Stimulated activated naive CD8-positive, alpha-beta T cell treated with anti-CD3 and anti-CD28 coated beads, Interleukin-15, amount 100 ng/mL, for 72 hours (primary cell): ENCODE measurements at regions not wholly inside any gene's neighbourhood (a gene's known extent, or its start where the extent isn't known, plus 50 kb on each side); places are given as distances from the start of the nearest gene placed in this dataset.

Source experiments
- ATAC-seq: fragments of 150-1000 bp; cut with Tn5 transposase; 2 replicates; pipeline ENCODE4 v1.10.0; 2021; ENCODE audit warnings: mild to moderate bottlenecking, moderate library complexity
- DNase-seq, 2 donors: peaks; one replicate each; pipeline ENCODE4 v3.0.0; 2021 to 2022
- H3K27ac Mint-ChIP-seq, 2 donors: one replicate each; pipeline ENCODE4 v1.8.0; 2022; ENCODE audit warnings: mild to moderate bottlenecking in 2 of 2, mixed read lengths in 2 of 2, moderate library complexity in 2 of 2
- H3K27me3 Mint-ChIP-seq: one replicate; pipeline ENCODE4 v1.8.0; 2022; ENCODE audit warnings: mixed read lengths
- H3K4me1 Mint-ChIP-seq: one replicate; pipeline ENCODE4 v1.8.0; 2022; ENCODE audit warnings: mild to moderate bottlenecking, mixed read lengths
- H3K4me3 Mint-ChIP-seq, 2 donors: one replicate each; pipeline ENCODE4 v1.8.0; 2022; ENCODE audit warnings: mild to moderate bottlenecking in 2 of 2, mixed read lengths in 2 of 2, moderate library complexity in 1 of 2
- H3K9me3 Mint-ChIP-seq, 2 donors: one replicate each; pipeline ENCODE4 v1.8.0; 2022; ENCODE audit warnings: mixed read lengths in 2 of 2

- Mint-ChIP-seq H3K27me3 (no peaks in the 10 kb centered on the region), H3K4me1 (no peaks in the 10 kb centered on the region), H3K9me3 (no peaks in the 10 kb centered on the region), H3K27ac (no peak overlapping the region), H3K4me3 (no peak overlapping the region)
- ATAC-seq (no peak), DNase-seq (no peak)
Measured at GRCh38 chr2:66896131-66896530, 461.2 kb downstream of the MEIS1 start.

DNA sequence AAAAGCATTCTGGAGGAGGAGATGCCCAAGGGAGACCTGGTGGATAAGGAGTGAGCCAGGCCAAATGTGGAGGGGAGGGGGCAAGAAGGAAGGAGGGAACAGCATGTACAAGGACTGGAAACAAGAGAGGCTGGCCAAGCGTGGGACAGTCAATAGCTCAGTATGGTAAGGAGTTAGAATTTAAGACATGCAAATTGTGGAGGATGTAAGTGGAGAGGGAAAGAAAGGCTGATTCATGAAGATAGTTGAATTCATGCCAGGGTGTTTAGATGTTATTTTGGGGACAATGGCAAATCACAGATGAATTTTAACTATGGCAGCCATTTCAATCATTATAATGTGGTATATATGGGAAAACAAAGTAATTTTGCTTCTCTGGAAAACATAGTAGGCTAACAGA lies 462.3 kb downstream of the MEIS1 start:
- no peak for DNase-seq
- ATAC-seq: no peak
- H3K4me3 Mint-ChIP-seq: no peak overlapping the region

GRCh38 chr2:66897691-66898150 lies 462.8 kb downstream of the MEIS1 start:
- no peaks in the 10 kb centered on the region for H3K27me3 Mint-ChIP-seq
- no peaks in the 10 kb centered on the region for H3K4me1 Mint-ChIP-seq
- no peak overlapping the region for H3K4me3 Mint-ChIP-seq
- H3K27ac Mint-ChIP-seq: no peak overlapping the region
- DNase-seq (no peak), ATAC-seq (no peak)
- H3K9me3 Mint-ChIP-seq: no peaks in the 10 kb centered on the region

More for the DNA sequence above, 462.3 kb downstream of the MEIS1 start:
- Mint-ChIP-seq H3K27ac (no peak overlapping the region), H3K4me1 (no peaks in the 10 kb centered on the region), H3K27me3 (no peaks in the 10 kb centered on the region), H3K9me3 (no peaks in the 10 kb centered on the region)

GRCh38 chr2:66899109-66899508 lies 464.2 kb downstream of the MEIS1 start:
- Mint-ChIP-seq H3K4me3 (no peak overlapping the region), H3K9me3 (peaks cover 0 to 8% of the 10 kb centered on the region in 2 donors), H3K27me3 (no peaks in the 10 kb centered on the region), H3K27ac (no peak overlapping the region), H3K4me1 (no peaks in the 10 kb centered on the region)
- DNase-seq (no peak), ATAC-seq (no peak)

GRCh38 chr2:66899648-66900047 lies 464.7 kb downstream of the MEIS1 start:
- Mint-ChIP-seq H3K27ac (no peak overlapping the region), H3K4me1 (no peaks in the 10 kb centered on the region), H3K27me3 (no peaks in the 10 kb centered on the region), H3K9me3 (peaks cover 0 to 8% of the 10 kb centered on the region in 2 donors), H3K4me3 (no peak overlapping the region)
- DNase-seq: no peak
- ATAC-seq: no peak

DNA sequence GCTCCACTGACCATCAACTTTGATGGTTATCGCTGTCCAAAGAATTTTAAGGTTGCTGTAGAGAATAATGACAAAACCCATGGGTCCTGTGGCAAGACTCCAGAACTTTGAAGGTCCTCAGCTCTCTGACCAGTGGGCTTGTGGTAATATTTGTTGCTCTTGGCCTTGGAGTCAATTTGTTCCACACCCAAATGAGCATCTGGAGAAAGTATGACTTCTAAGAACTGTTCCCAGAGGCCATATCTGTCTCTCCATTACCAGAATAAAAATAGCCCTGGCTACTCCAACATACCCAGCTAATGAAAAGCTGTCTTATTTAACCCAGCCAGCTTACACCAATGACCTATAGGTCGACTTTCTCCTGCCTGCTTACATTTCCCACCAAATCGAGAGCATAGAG lies 466.4 kb downstream of the MEIS1 start:
- Mint-ChIP-seq H3K27ac (no peak overlapping the region), H3K4me3 (no peak overlapping the region), H3K27me3 (no peaks in the 10 kb centered on the region), H3K4me1 (no peaks in the 10 kb centered on the region), H3K9me3 (peaks cover 0 to 8% of the 10 kb centered on the region in 2 donors)
- ATAC-seq (no peak), DNase-seq (no peak)

DNA sequence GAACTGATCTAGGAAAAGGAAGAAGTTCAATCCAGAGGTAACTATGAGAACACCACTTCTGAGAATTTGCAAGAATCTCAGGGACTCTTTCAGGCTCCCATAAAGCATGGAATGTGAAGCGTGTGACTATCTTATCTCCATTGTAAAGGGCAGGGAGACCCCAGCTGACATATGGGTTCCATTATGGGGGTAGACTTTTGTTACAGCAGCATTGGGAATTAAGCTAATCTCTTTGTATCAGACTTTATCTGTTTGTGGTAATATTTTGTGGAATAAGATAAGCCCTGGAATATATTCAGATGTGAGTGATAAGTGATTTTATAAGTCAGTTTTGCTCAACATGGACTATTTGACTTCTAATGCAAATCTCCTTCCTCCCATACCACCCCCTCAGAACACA lies 468.3 kb downstream of the MEIS1 start:
- no peaks in the 10 kb centered on the region for H3K4me1 Mint-ChIP-seq
- no peak overlapping the region for H3K4me3 Mint-ChIP-seq
- H3K9me3 Mint-ChIP-seq: peaks cover 0 to 8% of the 10 kb centered on the region in 2 donors
- H3K27ac Mint-ChIP-seq: no peak overlapping the region
- no peak for ATAC-seq
- no peaks in the 10 kb centered on the region for H3K27me3 Mint-ChIP-seq
- no peak for DNase-seq

DNA sequence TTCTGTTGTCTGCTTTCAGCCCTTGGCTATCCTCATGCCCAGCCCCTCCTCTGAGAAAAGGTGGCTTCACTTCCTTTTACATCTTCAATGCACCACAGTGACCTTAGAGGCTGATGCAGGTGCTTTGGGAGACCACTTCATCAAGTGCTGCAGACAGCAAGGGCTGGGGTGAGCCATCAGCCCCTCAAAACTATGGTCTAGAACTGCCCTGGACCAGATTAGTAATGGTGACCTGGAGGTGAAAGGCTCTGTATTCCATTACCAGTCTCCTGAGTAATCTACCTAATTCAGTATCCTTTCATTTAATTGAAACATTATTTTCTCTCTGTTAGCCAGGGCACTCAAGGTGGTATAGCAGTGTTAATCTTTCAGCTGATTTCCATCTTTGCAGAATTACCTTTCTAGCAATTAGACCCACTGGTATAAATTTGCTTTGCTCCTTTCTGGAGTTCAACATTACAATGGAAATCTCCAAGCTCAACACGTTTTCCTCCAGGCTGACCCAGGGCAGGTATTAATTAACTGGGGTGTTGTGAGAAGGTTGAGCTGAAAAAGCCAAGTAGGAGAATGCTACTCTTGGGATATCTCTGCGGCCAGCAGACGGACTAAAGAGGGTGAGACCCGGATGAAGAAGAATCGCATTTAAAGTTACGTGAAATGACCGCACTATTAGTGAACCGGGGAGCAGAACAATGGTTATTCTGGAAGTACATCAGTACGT lies 469.0 kb downstream of the MEIS1 start:
- Mint-ChIP-seq H3K27me3 (no peaks in the 10 kb centered on the region), H3K4me3 (no peak overlapping the region), H3K9me3 (peaks cover 0 to 8% of the 10 kb centered on the region in 2 donors), H3K27ac (no peak overlapping the region), H3K4me1 (no peaks in the 10 kb centered on the region)
- ATAC-seq: no peak
- no peak for DNase-seq

GRCh38 chr2:66915237-66915636 lies 480.3 kb downstream of the MEIS1 start:
- DNase-seq (no peak), ATAC-seq (no peak)
- no peaks in the 10 kb centered on the region for H3K4me1 Mint-ChIP-seq
- no peak overlapping the region for H3K27ac Mint-ChIP-seq
- H3K9me3 Mint-ChIP-seq: peaks cover 0 to 5% of the 10 kb centered on the region in 2 donors
- no peaks in the 10 kb centered on the region for H3K27me3 Mint-ChIP-seq
- no peak overlapping the region for H3K4me3 Mint-ChIP-seq

DNA sequence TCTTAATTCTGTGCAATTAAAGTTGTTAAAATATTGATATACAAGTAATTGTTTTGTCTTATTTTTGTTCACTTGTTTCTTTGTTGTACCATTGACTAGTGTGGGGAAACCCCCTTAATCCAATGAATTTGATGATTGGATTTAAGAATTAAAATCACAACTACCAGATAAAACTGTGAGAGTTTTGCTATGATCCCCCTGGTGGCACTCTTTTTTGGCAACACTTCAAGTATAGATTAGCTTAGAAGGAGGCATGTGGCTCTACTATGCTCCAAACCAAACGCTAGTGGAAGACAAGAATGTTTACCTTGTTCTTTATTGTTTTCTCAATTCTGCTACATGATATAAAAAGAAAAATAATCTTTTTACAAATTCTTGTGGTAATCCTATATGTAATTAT lies 477.8 kb upstream of the ETAA1 start:
- Mint-ChIP-seq H3K9me3 (peaks cover 0 to 8% of the 10 kb centered on the region in 2 donors), H3K4me3 (no peak overlapping the region), H3K27ac (no peak overlapping the region), H3K4me1 (no peaks in the 10 kb centered on the region), H3K27me3 (no peaks in the 10 kb centered on the region)
- no peak for ATAC-seq
- no peak for DNase-seq

DNA sequence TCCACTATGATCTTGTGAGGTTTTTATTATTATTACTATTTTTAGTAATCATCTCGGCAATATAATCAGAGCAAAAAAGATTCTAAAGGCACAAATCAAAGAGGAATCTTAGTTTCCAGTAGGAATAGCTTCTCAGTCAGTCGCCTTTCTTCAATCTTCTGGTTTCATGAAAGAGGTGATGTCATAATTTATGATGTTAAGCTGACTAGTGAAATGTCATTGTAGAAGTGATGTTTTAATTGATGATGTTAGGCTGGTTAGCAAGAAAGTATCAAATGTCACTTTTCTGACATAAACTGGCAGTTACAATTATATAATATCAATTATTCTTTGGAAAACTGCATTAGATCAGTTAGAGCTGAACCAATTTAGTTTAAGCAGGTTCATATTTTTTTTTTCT lies 476.7 kb upstream of the ETAA1 start:
- Mint-ChIP-seq H3K9me3 (peaks cover 0 to 8% of the 10 kb centered on the region in 2 donors), H3K27me3 (no peaks in the 10 kb centered on the region), H3K4me3 (no peak overlapping the region), H3K4me1 (no peaks in the 10 kb centered on the region), H3K27ac (no peak overlapping the region)
- ATAC-seq (no peak), DNase-seq (no peak)

- Mint-ChIP-seq H3K27ac (no peak overlapping the region), H3K4me1 (no peaks in the 10 kb centered on the region), H3K27me3 (no peaks in the 10 kb centered on the region), H3K9me3 (peaks cover 2 to 8% of the 10 kb centered on the region in 2 donors), H3K4me3 (no peak overlapping the region)
- ATAC-seq: no peak
- no peak for DNase-seq
Measured at GRCh38 chr2:66925128-66925527, 472.0 kb upstream of the ETAA1 start.

DNA sequence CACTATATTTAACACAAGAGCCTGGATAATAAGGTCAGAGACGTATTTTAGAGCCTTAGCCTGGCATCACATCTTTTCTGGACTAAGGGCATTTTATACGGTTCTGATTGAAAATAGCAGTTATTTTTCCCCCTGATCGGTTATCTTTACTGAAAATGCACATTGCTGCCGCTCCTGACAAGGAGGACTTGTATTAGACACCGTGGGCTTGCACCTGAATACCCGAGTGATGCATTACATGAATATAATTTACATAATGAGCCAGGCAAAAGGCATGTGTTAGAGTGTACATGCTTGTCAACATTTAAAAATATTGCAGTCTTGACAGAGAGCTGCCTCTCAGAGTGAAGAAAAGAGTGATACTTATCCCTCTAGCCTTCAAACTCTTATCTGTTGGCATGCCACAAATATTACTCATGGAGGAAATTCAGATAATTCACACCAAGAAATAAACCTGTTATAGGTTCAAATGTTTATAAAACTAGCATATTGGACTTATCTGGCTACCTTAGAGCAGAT lies 470.5 kb upstream of the ETAA1 start:
- Mint-ChIP-seq H3K4me3 (no peak overlapping the region), H3K4me1 (no peaks in the 10 kb centered on the region)

GRCh38 chr2:66929632-66930338 lies 467.3 kb upstream of the ETAA1 start:
- no peak for DNase-seq
- no peaks in the 10 kb centered on the region for H3K4me1 Mint-ChIP-seq
- H3K27ac Mint-ChIP-seq: no peak overlapping the region
- peaks cover 5% of the 10 kb centered on the region in 2 donors for H3K9me3 Mint-ChIP-seq
- ATAC-seq: no peak
- H3K27me3 Mint-ChIP-seq: no peaks in the 10 kb centered on the region
- H3K4me3 Mint-ChIP-seq: no peak overlapping the region

More for the DNA sequence above, 470.5 kb upstream of the ETAA1 start:
- ATAC-seq: no peak
- DNase-seq: no peak
- Mint-ChIP-seq H3K27ac (no peak overlapping the region), H3K27me3 (no peaks in the 10 kb centered on the region), H3K9me3 (peaks cover 5 to 6% of the 10 kb centered on the region in 2 donors)

GRCh38 chr2:66930339-66931220 lies 466.6 kb upstream of the ETAA1 start:
- Mint-ChIP-seq H3K27me3 (no peaks in the 10 kb centered on the region), H3K4me3 (no peak overlapping the region), H3K4me1 (no peaks in the 10 kb centered on the region), H3K9me3 (peaks cover 5% of the 10 kb centered on the region in 2 donors), H3K27ac (no peak overlapping the region)
- DNase-seq (no peak), ATAC-seq (no peak)
